ENCODE measurements at regions not wholly inside any gene's neighbourhood (a gene's known extent, or its start where the extent isn't known, plus 50 kb on each side); places are given as distances from the start of the nearest gene placed in this dataset.

DNA sequence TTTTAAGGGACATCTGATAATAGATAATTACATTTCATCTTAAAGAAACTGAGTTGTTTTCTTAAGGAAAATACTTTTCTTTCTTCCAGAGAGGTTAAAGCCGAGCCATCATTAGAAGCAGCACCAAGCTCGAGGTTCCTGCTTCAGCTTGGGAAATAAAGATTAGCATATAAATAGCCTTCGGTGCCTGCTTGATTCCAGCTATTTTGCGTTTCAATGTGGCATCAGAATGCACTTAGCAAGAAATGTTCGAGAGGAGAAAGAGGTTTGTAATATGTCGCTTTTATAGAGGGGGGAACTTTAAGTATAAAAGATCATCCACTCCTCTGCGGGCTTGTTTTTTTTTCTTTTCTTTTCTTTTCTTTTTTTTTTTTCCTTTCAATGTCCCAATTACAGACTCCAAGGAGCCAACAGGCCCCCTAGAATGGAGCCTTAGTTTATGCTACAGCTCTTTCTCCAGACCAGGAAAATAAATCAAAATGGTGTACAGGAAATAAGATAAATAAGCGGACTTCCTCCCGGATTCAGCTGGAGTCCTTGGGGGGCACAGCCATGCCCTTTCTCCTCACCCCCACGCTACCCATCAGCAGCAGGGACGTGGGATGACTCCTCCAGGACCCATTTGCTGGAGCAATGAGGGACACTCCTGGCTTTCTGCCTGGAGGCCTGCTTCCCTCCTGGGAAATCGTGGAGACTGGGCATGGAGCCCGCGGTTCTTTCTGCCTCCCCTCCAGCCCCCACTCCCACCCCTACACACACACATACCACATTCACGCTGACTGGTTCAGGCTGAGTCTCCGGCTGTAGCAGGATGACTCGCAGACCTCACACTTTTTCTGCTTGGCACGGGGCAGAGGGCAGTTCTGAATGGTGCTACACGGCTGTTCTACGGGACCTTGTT lies 131.6 kb downstream of the RRAGC start:
- TF ChIP-seq, protein P1, sequence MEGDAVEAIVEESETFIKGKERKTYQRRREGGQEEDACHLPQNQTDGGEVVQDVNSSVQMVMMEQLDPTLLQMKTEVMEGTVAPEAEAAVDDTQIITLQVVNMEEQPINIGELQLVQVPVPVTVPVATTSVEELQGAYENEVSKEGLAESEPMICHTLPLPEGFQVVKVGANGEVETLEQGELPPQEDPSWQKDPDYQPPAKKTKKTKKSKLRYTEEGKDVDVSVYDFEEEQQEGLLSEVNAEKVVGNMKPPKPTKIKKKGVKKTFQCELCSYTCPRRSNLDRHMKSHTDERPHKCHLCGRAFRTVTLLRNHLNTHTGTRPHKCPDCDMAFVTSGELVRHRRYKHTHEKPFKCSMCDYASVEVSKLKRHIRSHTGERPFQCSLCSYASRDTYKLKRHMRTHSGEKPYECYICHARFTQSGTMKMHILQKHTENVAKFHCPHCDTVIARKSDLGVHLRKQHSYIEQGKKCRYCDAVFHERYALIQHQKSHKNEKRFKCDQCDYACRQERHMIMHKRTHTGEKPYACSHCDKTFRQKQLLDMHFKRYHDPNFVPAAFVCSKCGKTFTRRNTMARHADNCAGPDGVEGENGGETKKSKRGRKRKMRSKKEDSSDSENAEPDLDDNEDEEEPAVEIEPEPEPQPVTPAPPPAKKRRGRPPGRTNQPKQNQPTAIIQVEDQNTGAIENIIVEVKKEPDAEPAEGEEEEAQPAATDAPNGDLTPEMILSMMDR (IDR thresholded peaks at IDR 0.05): no peak
- TF ChIP-seq POLR2A (IDR thresholded peaks at IDR 0.05): no peak

Measured in adrenal gland (tissue), 5 donors.